ENCODE measurements at regions not wholly inside any gene's neighbourhood (a gene's known extent, or its start where the extent isn't known, plus 50 kb on each side); places are given as distances from the start of the nearest gene placed in this dataset.
"Not testable (repeated sequence)": the region's sequence is repeated elsewhere in the genome, so short reads cannot be mapped to it uniquely, and the experiment has no call there.

DNA sequence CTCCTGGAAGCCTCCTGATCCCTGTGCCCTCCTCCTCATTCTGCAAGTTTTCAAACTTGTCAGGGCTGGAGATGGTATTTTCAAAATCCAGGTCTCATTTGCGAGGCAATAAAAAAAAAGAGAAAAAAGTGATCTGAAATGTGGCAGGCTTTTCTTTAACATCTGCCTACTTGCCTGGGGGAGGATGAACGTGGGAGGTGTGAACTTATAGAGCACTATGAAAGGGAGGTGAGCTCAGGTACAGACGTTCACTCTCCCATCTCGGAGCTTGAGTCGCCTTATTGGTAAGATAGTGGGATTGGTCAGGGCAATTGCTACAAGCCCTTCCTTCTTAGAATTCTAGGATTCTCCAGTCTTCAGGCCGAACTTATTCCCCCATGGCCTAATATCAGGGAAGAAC, 104.8 kb upstream of the CADM1 start:
- no peak for DNase-seq
- Histone ChIP-seq H3K4me1 (peaks cover 0 to 6% (median 0%) of the 10 kb centered on the region in 4 donors), H3K9me3 (no peaks in the 10 kb centered on the region), H3K27me3 (no peaks in the 10 kb centered on the region), H3K36me3 (no peaks in the 10 kb centered on the region), H3K27ac (no peak overlapping the region), H3K4me3 (no peak overlapping the region)
- TF ChIP-seq POLR2AphosphoS5 (IDR thresholded peaks at IDR 0.05) (no peak), POLR2A (IDR thresholded peaks at IDR 0.05) (no peak), EP300 (IDR thresholded peaks at IDR 0.05) (no peak)
- TF ChIP-seq, protein P1, sequence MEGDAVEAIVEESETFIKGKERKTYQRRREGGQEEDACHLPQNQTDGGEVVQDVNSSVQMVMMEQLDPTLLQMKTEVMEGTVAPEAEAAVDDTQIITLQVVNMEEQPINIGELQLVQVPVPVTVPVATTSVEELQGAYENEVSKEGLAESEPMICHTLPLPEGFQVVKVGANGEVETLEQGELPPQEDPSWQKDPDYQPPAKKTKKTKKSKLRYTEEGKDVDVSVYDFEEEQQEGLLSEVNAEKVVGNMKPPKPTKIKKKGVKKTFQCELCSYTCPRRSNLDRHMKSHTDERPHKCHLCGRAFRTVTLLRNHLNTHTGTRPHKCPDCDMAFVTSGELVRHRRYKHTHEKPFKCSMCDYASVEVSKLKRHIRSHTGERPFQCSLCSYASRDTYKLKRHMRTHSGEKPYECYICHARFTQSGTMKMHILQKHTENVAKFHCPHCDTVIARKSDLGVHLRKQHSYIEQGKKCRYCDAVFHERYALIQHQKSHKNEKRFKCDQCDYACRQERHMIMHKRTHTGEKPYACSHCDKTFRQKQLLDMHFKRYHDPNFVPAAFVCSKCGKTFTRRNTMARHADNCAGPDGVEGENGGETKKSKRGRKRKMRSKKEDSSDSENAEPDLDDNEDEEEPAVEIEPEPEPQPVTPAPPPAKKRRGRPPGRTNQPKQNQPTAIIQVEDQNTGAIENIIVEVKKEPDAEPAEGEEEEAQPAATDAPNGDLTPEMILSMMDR (IDR thresholded peaks at IDR 0.05): no peak
- 84 to 92% methylated on average over 6 of the region's 6 CpGs for WGBS, 2 donors
- ATAC-seq (ENCODE audit: low FRiP score in 2 of 2): no peak

GRCh38 chr11:115607621-115608221, 103.5 kb upstream of the CADM1 start:
- ATAC-seq (ENCODE audit: low FRiP score in 2 of 2) (no peak), DNase-seq (no peak)
- 59 to 60% methylated on average over 8 to 13 of the region's 13 CpGs for WGBS, 2 donors
- no peak overlapping the region for H3K4me3 ChIP-seq
- peaks cover 0 to 6% (median 0%) of the 10 kb centered on the region in 4 donors for H3K4me1 ChIP-seq
- H3K27me3 ChIP-seq: no peaks in the 10 kb centered on the region
- H3K27ac ChIP-seq: no peak overlapping the region
- TF ChIP-seq EP300 (IDR thresholded peaks at IDR 0.05) (no peak), POLR2AphosphoS5 (IDR thresholded peaks at IDR 0.05) (no peak), POLR2A (IDR thresholded peaks at IDR 0.05) (no peak)
- TF ChIP-seq, protein P1 (IDR thresholded peaks at IDR 0.05): no peak
- no peaks in the 10 kb centered on the region for H3K36me3 ChIP-seq
- H3K9me3 ChIP-seq: no peaks in the 10 kb centered on the region

DNA sequence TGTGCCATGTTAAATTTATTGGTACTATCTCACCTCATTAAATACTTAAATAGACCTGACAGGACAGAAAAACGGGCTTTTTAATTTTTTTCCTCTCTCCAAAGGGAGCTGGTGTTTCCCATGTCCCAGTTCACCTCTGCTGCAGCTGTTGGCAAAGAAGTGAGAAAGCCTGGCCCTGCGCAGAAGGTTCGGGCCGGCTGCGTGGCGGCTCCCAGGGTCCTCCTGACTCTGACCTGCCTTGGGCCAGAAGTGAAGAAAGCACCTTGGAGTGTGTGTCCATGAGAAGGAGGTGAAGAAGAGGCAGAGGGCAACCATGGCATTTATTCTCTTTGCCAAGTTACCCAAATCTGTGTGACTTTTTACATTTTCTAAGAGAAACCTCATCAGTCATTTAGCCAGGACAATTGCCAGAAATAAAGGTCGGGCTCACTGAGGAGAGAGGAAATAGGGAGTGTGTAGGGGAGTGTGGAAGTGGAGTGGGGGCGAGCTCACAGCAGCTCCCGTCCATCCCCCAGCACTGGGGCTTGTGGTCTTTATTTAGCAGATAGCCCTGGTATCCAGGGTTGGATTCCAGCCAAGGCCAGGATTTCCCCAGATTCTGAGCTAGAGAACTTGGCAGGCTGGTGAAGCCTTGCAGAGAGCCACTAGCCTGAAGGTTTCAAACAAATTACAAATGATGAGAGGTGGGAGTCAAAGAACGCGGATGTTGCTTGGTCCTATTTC, 102.4 kb upstream of the CADM1 start:
- Histone ChIP-seq H3K4me3 (no peak overlapping the region), H3K27ac (no peak overlapping the region), H3K27me3 (no peaks in the 10 kb centered on the region), H3K36me3 (no peaks in the 10 kb centered on the region), H3K4me1 (peaks cover 0 to 6% (median 0%) of the 10 kb centered on the region in 4 donors), H3K9me3 (no peaks in the 10 kb centered on the region)
- DNase-seq (peak in 1 of 2 donors; percentile 53), ATAC-seq (ENCODE audit: low FRiP score in 2 of 2) (no peak)
- TF ChIP-seq POLR2A (IDR thresholded peaks at IDR 0.05) (no peak), POLR2AphosphoS5 (IDR thresholded peaks at IDR 0.05) (no peak), EP300 (IDR thresholded peaks at IDR 0.05) (no peak)
- TF ChIP-seq, protein P1 (IDR thresholded peaks at IDR 0.05): no peak
- WGBS, 2 donors: 54% methylated on average over 11 of the region's 11 CpGs

- no peak overlapping the region for H3K4me3 ChIP-seq
- no peaks in the 10 kb centered on the region for H3K9me3 ChIP-seq
- 69 to 77% methylated on average over 16 of the region's 16 CpGs for WGBS, 2 donors
- TF ChIP-seq POLR2A (IDR thresholded peaks at IDR 0.05) (no peak), POLR2AphosphoS5 (IDR thresholded peaks at IDR 0.05) (no peak), EP300 (IDR thresholded peaks at IDR 0.05) (no peak)
- TF ChIP-seq, protein P1 (IDR thresholded peaks at IDR 0.05): no peak
- H3K27me3 ChIP-seq: no peaks in the 10 kb centered on the region
- no peaks in the 10 kb centered on the region for H3K36me3 ChIP-seq
- ATAC-seq (ENCODE audit: low FRiP score in 2 of 2) (no peak), DNase-seq (no peak)
- H3K27ac ChIP-seq: no peak overlapping the region
- peaks cover 0 to 6% (median 0%) of the 10 kb centered on the region in 4 donors for H3K4me1 ChIP-seq
Measured at GRCh38 chr11:115605871-115606497, 101.8 kb upstream of the CADM1 start.

DNA sequence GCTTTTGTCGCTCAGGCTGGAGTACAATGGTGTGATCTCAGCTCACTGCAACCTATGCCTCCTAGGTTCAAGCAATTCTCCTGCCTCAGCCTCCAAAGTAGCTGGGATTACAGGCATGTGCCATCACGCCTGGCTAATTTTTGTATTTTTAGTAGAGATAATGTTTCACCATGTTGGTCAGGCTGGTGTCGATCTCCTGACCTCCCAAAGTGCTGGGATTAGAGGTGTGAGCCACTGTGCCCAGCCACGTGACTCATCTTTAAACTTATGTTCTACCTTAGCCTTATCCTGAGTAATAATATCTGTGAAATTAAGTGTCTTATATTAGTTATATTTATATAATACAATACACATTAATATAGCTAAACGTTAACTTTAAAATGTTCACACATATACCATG, 101.2 kb upstream of the CADM1 start:
- not testable (repeated sequence) for DNase-seq; H3K27ac ChIP-seq; H3K36me3 ChIP-seq; H3K4me1 ChIP-seq; H3K4me3 ChIP-seq; H3K27me3 ChIP-seq; ATAC-seq (ENCODE audit: low FRiP score in 2 of 2); H3K9me3 ChIP-seq
- WGBS, 2 donors: 90 to 91% methylated on average over 5 of the region's 5 CpGs
